ENCODE measurements at regions not wholly inside any gene's neighbourhood (a gene's known extent, or its start where the extent isn't known, plus 50 kb on each side); places are given as distances from the start of the nearest gene placed in this dataset.
"Not testable (repeated sequence)": the region's sequence is repeated elsewhere in the genome, so short reads cannot be mapped to it uniquely, and the experiment has no call there.

DNA sequence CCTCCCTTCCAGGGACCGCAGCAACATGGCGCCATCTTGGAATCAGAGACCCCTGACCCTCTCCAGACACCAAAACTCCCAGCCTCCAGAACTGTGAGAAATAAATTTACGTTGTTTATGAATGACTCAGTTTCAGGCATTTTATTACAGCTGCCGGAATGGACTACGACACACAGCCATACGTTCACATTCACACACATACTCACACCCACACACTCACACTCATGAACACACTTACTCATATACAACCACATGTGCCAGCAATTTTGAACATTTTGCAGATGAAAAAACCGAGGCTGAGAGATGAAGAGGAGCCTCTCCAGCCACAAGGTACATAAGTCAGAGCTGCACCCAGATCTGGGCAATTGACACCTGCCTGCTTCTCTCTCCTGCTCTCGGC lies 151.0 kb upstream of the RAB4A start:
- no peak for DNase-seq

DNA sequence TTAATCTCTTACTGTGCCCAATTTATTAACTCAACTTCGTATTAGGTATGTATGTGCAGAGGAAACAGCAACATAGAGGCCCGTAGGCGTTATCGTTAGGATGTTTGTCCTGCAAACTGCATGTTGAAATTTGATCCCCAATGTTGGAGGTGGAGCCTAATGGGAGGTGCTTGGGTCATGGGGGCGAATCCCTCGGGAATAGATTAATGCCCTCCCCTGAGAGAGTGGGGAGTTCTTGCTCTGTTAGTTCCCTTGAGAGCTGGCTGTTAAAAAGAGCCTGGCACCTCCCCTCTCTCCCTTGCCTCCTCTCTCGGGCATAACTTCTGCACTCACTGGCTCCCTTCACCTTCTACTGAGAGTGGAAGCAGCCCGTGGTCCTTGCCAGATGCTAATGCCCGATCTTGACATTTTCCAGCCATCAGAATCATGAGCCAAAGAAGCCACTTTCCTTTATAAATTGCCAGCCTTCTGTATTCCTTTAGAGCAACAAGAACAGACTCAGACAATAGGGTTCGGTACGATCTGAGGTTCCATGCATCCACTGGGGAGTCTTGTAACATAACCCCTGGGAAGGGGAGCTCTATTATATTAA lies 149.0 kb upstream of the RAB4A start:
- DNase-seq: no peak

GRCh38 chr1:229122606-229123005 lies 148.3 kb upstream of the RAB4A start:
- no peak for DNase-seq

GRCh38 chr1:229124116-229124515 lies 146.8 kb upstream of the RAB4A start:
- no peak for DNase-seq

DNA sequence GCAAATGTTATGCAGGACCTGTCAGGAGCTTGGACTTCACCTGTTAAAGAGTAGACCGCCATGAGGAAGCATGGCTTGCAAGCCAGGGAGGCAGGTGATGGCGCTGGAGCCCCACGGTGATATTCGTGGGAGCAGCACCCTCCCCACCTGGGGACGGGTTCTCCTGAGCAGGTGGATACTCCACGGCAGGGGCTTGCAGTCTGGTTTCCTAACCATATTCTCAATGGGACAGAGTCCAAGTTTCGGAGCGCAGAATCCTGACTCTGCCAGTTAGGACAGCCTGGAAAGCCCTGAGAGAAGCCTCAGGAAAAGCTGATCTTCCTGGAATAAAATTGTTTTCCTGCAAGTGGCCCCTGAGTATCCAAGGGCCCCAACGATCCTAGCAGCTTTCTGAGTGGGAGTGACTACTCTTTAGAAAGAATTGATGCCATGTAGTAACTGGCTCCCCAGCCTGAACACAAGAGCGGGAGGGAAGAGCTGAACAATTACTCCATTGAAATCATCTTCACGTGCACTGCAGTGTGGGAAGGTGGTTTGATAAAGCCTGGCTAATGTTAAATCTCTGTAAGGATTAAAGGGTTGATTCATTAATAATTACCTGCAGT lies 146.3 kb upstream of the RAB4A start:
- DNase-seq: no peak

DNA sequence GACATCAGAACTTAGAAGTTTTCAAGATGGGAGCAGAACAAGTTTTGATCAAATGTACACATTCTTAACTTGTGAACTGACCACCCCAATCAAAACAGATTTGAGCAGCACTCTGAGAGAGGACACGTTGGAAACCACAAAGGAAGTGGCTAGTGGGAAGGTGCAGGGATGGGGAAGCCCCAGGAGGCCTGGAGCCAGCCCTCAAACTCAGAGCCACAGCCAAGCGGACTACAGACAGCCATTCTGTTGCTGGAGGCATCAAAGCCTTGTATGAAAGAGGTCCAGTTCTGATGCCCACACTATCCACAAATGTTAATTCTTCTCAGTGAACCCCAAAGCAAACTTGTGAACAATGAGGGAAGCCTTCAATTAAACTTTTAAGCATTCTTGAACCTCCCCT lies 143.6 kb upstream of the RAB4A start:
- DNase-seq: peak; percentile 19

GRCh38 chr1:229128066-229128608 lies 142.8 kb upstream of the RAB4A start:
- DNase-seq: no peak

DNA sequence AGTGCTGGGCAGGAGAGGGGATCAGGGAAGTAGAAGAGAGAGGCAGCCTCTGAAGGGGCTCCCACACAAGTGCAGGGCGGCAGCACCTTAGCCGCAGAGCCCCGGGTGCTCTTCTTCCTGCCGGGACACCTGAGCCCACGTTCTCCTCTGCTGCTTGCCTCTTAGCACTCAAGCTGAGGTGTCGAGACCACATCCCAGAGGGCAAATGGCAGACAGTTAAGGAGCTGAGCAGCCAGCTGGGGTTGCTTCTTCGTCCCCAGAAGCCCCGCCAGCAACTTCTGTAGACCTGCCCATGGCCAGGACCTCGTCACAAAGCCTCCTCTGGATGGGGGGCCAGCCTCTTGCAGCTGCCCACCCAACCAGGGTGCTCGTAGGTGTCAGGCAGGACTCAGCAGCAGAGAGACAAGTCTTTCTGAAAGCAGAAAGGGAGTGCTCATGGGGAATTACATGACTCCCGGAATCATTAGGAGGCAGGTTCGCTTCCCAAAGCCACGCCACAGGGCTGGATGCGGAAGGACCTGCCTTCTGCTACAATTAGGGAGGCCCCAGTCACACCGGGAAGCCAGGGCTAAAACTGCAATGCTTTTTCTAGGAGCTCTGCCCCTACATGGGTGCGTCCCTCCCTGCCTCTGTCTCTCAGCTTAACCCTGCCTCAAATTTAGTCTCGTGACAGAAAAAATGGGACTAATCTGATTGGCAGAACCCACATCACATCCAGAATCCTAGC lies 141.4 kb upstream of the RAB4A start:
- peak; percentile 41 for DNase-seq

DNA sequence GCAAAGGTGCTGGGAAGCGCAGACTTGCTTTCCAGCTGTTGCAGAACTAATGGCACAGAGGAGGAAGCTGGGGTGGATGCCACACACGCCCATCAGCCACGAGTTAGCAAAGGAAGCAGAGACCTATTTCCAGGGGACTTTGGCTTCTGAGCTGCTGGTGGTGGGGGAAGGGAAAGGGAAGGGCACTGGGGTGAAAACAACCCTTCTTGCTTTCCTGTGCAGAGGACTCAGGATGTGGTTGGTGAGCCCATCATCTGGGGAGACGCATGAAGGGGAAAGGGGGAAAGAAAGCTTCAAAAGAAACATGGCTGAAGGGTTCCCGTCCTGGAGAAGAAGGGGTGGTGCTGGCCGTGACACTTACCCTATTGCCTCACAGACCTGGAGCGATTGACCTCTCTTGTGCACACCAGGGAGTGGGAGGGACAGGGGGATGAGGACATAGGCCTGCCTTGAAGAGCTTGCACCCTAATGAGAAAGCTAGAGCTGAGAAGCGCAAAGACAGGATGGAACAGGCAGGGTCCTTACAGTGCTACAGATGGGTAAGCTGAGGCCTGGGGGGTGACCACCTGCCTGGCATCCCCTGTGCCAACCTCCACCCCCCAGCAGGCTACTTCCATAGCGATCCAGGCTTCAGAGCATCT lies 140.8 kb upstream of the RAB4A start:
- peak; percentile 39 for DNase-seq

- no peak for DNase-seq
Measured at GRCh38 chr1:229131243-229132105, 139.4 kb upstream of the RAB4A start.

DNA sequence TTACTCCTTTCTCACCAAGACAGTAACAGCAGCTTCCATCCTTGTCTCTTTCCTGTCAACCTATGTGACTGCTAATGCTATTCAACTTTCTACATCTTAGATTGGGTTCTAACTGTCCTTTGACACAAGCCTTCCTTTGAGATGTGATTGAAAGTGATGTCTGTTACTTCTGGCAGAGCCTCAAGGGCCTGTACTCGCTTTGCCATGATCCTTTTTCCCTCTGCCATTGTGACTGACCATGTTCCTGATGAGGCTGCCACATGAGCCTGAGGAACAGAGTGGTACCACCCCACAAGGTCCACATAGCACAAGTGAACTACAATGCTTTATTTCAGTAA lies 138.8 kb upstream of the RAB4A start:
- DNase-seq: no peak

DNA sequence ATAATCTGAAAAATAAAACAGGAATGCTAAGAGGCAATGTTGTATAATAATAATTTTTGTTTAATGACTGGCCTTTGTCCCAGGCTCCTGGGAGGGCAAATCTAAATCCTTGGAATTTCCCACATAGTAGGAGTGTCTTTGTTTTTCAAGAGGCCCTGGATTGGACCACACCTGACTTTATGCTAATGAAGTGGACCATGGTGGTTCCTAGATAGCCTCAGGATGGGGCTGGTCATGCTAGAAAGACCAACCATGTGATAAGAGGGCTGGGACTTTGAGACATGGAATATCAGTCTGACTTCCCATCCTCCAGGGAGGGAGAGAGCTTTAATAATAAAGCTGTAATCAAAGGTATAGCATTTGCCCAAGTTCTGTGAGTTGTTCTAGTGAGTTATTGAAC lies 138.2 kb upstream of the RAB4A start:
- no peak for DNase-seq

GRCh38 chr1:229133151-229133550 lies 137.8 kb upstream of the RAB4A start:
- no peak for DNase-seq

GRCh38 chr1:229133811-229134210 lies 137.1 kb upstream of the RAB4A start:
- DNase-seq: no peak

DNA sequence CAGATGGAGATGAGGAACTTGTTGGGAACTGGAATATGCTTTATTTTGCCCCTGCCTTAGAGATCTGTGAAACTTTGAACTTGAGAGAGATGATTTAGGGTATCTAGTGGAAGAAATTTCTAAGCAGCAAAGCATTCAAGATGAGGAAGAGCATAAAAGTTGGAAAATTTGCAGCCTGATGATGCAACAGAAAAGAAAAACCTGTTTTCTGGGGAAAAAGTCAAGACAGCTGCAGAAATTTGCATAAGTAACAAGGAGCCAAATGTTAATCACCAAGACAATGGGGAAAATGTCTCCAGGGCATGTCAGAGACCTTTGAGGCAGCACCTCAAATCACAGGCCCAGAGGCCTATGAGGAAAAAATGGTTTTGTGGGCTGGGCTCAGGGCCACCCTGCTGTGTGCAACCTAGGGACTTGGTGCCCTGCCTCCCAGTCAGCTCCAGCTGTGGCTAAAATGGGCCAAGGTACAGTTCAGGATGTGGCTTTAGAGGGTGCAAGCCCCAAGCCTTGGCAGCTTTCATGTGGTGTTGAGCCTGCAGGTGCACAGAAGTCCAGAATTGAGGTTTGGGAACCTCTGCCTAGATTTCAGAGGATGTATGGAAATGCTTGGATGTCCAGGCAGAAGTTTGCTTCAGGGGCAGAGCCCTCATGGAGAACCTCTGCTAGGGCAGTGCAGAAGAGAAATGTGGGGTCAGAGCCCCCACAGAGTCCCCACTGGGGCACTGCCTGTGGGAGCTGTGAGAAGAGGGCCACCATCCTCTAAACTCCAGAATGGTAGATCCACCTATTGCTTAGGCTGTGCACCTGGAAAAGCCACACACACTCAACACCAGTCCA lies 136.3 kb upstream of the RAB4A start:
- DNase-seq: not testable (repeated sequence)

- DNase-seq: no peak
Measured at GRCh38 chr1:229135773-229136172, 135.1 kb upstream of the RAB4A start.

DNA sequence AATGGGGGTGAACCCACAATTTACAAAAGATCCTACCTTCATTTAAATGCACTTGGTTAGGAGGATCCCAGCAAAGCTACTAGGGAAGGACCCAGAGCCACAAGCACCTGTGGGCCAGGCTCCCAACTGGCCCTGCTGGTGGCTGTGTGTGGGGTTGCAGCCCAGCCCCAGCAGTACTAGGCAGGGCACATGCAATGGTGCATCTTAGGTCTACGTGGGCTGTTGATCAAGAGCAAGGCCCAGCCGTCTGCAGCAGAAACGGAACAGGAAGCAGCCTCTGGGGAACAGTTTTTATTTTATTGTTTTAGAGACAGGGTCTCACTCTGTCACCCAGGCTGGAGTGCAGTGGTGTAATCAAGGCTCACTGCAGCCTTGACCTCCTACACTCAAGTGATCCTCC lies 134.1 kb upstream of the RAB4A start:
- no peak for DNase-seq

- no peak for DNase-seq
Measured at GRCh38 chr1:229137271-229137670, 133.6 kb upstream of the RAB4A start.

GRCh38 chr1:229138058-229138457 lies 132.9 kb upstream of the RAB4A start:
- DNase-seq: no peak

GRCh38 chr1:229139331-229140118 lies 131.4 kb upstream of the RAB4A start:
- DNase-seq: no peak

GRCh38 chr1:229140119-229140396 lies 130.9 kb upstream of the RAB4A start:
- DNase-seq: no peak
